Right lobe of liver (tissue), 4 donors: ENCODE measurements at regions not wholly inside any gene's neighbourhood (a gene's known extent, or its start where the extent isn't known, plus 50 kb on each side); places are given as distances from the start of the nearest gene placed in this dataset.

Experiments
- CTCF ChIP-seq, 4 donors: fragments of 200-600 bp in 3 of 4; fragments of 450-650 bp in 1 of 4; IDR thresholded peaks; one replicate each; pipeline versions ENCODE4 v1.5.1 to v1.8.0; 2016 to 2022; ENCODE audit warnings: antibody characterized with exemption in 4 of 4, mild to moderate bottlenecking in 2 of 4
- POLR2A ChIP-seq: fragments of 450-650 bp; IDR thresholded peaks from one replicate; pipeline ENCODE4 v1.6.1; 2017; ENCODE audit warnings: antibody characterized with exemption, mild to moderate bottlenecking
- donor health status: DM: no; HTN: no; CAD: no.
- donor health status: DM: no; HTN: no; CAD: no.
- donor health status: DM: no; HTN: yes; CAD: no.

GRCh38 chr9:91127653-91128052, 234.1 kb downstream of the AUH start:
- no peak for TF ChIP-seq CTCF (IDR thresholded peaks at IDR 0.05)
- TF ChIP-seq POLR2A, result no peak
